Trophoblast cell (in vitro differentiated cells and primary cell): ENCODE measurements at regions not wholly inside any gene's neighbourhood (a gene's known extent, or its start where the extent isn't known, plus 50 kb on each side); places are given as distances from the start of the nearest gene placed in this dataset.

Experiments used
- DNase-seq, 2 donors: peaks; one replicate each; pipeline ENCODE4 v3.0.0-alpha.2; 2016
- H2AFZ ChIP-seq: 2 replicates; pipeline ENCODE4 v1.6.1; 2013; ENCODE audit warnings: low read length, moderate library complexity, mild to moderate bottlenecking; ENCODE audit not compliant: insufficient read depth, poor library complexity
- H2AK5ac ChIP-seq: 2 replicates; pipeline ENCODE4 v1.6.1; 2013; ENCODE audit warnings: mild to moderate bottlenecking, low read length
- H2BK120ac ChIP-seq: 2 replicates; pipeline ENCODE4 v1.6.1; 2013; ENCODE audit warnings: low read length, mild to moderate bottlenecking, moderate library complexity; ENCODE audit not compliant: insufficient read depth, poor library complexity
- H2BK12ac ChIP-seq: 2 replicates; pipeline ENCODE4 v1.6.1; 2013; ENCODE audit warnings: mild to moderate bottlenecking, low read length, moderate library complexity
- H2BK5ac ChIP-seq: 2 replicates; pipeline ENCODE4 v1.6.1; 2013; ENCODE audit warnings: low read length, low read depth, moderate library complexity, mild to moderate bottlenecking; ENCODE audit not compliant: poor library complexity
- H3K14ac ChIP-seq: 2 replicates; pipeline ENCODE4 v1.6.1; 2013; ENCODE audit warnings: mild to moderate bottlenecking, low read length
- H3K18ac ChIP-seq: 2 replicates; pipeline ENCODE4 v1.6.1; 2013; ENCODE audit warnings: mild to moderate bottlenecking, low read length
- H3K23ac ChIP-seq: 2 replicates; pipeline ENCODE4 v1.6.1; 2013; ENCODE audit warnings: low read length
- H3K27ac ChIP-seq: 2 replicates; pipeline ENCODE4 v1.5.1; 2013; ENCODE audit warnings: low read depth, mild to moderate bottlenecking, inconsistent platforms, low read length, moderate library complexity
- H3K27me3 ChIP-seq: 2 replicates; pipeline ENCODE4 v1.6.1; 2013; ENCODE audit warnings: inconsistent platforms, mild to moderate bottlenecking, low read length, moderate library complexity; ENCODE audit not compliant: insufficient read depth
- H3K36me3 ChIP-seq, 2 experiments: 1 replicate in 1 of 2; 2 replicates in 1 of 2; pipeline ENCODE4 v1.6.1; 2013; ENCODE audit warnings: low read length in 2 of 2, mild to moderate bottlenecking in 2 of 2, moderate library complexity in 1 of 2; ENCODE audit not compliant: insufficient read depth in 2 of 2, control insufficient read depth in 1 of 2
- H3K4ac ChIP-seq: 2 replicates; pipeline ENCODE4 v1.6.1; 2013; ENCODE audit warnings: low read depth, mild to moderate bottlenecking, low read length, moderate library complexity
- H3K4me1 ChIP-seq, 2 experiments: 1 replicate in 1 of 2; 2 replicates in 1 of 2; pipeline ENCODE4 v1.6.1; 2013; ENCODE audit warnings: low read length in 2 of 2, mild to moderate bottlenecking in 2 of 2, moderate library complexity in 1 of 2; ENCODE audit not compliant: insufficient read depth in 2 of 2, control insufficient read depth in 1 of 2
- H3K4me2 ChIP-seq: 2 replicates; pipeline ENCODE4 v1.6.1; 2013; ENCODE audit warnings: inconsistent platforms, mild to moderate bottlenecking, low read length, moderate library complexity
- H3K4me3 ChIP-seq: 2 replicates; pipeline ENCODE4 v1.5.1; 2013; ENCODE audit warnings: mild to moderate bottlenecking, low read depth, low read length, inconsistent platforms
- H3K79me1 ChIP-seq: one replicate; pipeline ENCODE4 v1.6.1; 2013; ENCODE audit warnings: low read length
- H3K79me2 ChIP-seq: 2 replicates; pipeline ENCODE4 v1.6.1; 2013; ENCODE audit warnings: low read length, mild to moderate bottlenecking; ENCODE audit not compliant: control insufficient read depth, insufficient read depth, poor library complexity
- H3K9ac ChIP-seq: 2 replicates; pipeline ENCODE4 v1.6.1; 2013; ENCODE audit warnings: mild to moderate bottlenecking, low read length
- H3K9me3 ChIP-seq: 2 replicates; pipeline ENCODE4 v1.6.1; 2013; ENCODE audit warnings: low read depth, mild to moderate bottlenecking, control low read depth, inconsistent platforms, low read length; ENCODE audit not compliant: insufficient read depth
- H4K12ac ChIP-seq: 2 replicates; pipeline ENCODE4 v1.6.1; 2013; ENCODE audit warnings: low read depth, mild to moderate bottlenecking, low read length, moderate library complexity
- H4K8ac ChIP-seq: 2 replicates; pipeline ENCODE4 v1.6.1; 2013; ENCODE audit warnings: low read depth, mild to moderate bottlenecking, low read length, moderate library complexity
- H4K91ac ChIP-seq: one replicate; pipeline ENCODE4 v1.6.1; 2013; ENCODE audit warnings: low read depth, mild to moderate bottlenecking, low read length, moderate library complexity
- WGBS: extraction: QIAGEN DNeasy Blood & Tissue Kit; methylation state at CpG from one replicate; pipeline ENCODE4 v1.1.7; 2013; ENCODE audit warnings: missing lambda C conversion rate; ENCODE audit not compliant: insufficient read length, insufficient coverage; ENCODE audit errors: extremely low coverage; 5-methylcytosine and 5-hydroxymethylcytosine counted together

GRCh38 chr6:93104195-93104817 is 315.1 kb downstream of the EPHA7 start:
- no peak overlapping the region for H3K18ac ChIP-seq
- H2AK5ac ChIP-seq: no peak overlapping the region
- H3K4me1 ChIP-seq: no peaks in the 10 kb centered on the region
- no peaks in the 10 kb centered on the region for H3K79me1 ChIP-seq
- no peak overlapping the region for H2BK12ac ChIP-seq
- H3K4me3 ChIP-seq: no peak overlapping the region
- H4K8ac ChIP-seq: no peak overlapping the region
- H3K9ac ChIP-seq: no peak overlapping the region
- no peak overlapping the region for H3K14ac ChIP-seq
- no peaks in the 10 kb centered on the region for H3K9me3 ChIP-seq
- no peak overlapping the region for H3K4me2 ChIP-seq
- no CpG with 5 or more reads among the region's 1 CpG for WGBS
- no peak overlapping the region for H2AFZ ChIP-seq
- no peak overlapping the region for H3K23ac ChIP-seq
- no peak overlapping the region for H3K27ac ChIP-seq
- no peaks in the 10 kb centered on the region for H3K79me2 ChIP-seq
- no peaks in the 10 kb centered on the region for H3K27me3 ChIP-seq
- no peak overlapping the region for H3K4ac ChIP-seq
- H2BK120ac ChIP-seq: no peak overlapping the region
- H4K12ac ChIP-seq: no peak overlapping the region
- DNase-seq: no peak
- no peak overlapping the region for H4K91ac ChIP-seq
- H2BK5ac ChIP-seq: no peak overlapping the region
- H3K36me3 ChIP-seq: no peaks in the 10 kb centered on the region

DNA sequence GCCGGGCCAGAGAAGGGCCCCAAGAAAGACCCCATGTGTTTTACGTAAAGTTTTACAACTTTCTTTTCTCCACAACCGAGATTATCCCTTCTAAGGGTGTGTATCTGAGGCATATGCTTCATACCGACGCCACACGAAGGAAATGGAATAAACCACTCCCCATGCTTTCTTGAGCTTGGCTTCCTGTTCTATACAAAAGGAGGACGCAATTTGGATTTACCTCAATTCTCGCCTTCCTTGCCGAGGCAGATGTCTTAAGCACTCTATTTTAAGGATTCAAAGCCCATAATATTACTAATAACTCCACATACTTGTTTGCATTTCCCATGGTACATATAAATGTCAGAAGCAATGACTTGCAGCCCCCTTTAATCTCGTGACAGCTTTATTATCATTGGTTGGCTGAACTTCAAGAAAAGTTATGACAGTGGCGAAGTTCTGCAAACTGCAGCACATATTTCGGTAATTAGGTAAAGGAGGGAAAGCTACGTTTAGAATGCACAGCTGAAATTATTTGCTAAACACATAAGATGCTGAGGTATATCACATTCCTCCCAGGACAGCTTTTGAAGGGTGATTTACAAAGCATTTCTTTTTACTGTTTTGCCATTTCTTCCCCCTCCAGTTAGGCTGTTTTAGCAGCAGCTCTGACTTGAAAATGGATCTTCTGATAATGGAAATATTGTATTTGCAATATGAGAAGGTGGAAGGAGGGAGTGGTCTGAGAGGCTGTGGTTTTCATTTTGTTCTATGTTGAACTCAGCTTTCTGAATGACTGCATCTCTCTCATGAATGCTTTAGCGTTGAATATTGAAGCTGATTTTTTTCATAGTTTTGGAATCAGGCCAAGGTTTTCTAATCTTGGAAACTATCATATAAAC is 330.5 kb downstream of the EPHA7 start:
- Histone ChIP-seq H4K12ac (no peak overlapping the region), H3K4ac (no peak overlapping the region), H2BK5ac (no peak overlapping the region), H3K27me3 (no peaks in the 10 kb centered on the region), H2BK12ac (no peak overlapping the region), H3K4me3 (no peak overlapping the region), H2AK5ac (no peak overlapping the region), H3K4me1 (no peaks in the 10 kb centered on the region), H3K18ac (no peak overlapping the region), H2AFZ (no peak overlapping the region), H3K14ac (no peak overlapping the region), H3K36me3 (no peaks in the 10 kb centered on the region), H3K79me1 (no peaks in the 10 kb centered on the region), H3K23ac (no peak overlapping the region), H2BK120ac (no peak overlapping the region), H3K4me2 (no peak overlapping the region), H3K9ac (no peak overlapping the region), H4K8ac (no peak overlapping the region), H4K91ac (no peak overlapping the region), H3K79me2 (no peaks in the 10 kb centered on the region), H3K27ac (no peak overlapping the region), H3K9me3 (no peaks in the 10 kb centered on the region)
- no CpG with 5 or more reads among the region's 14 CpGs for WGBS
- DNase-seq: no peak

- DNase-seq: no peak
- Histone ChIP-seq H4K91ac (no peak overlapping the region), H3K9me3 (no peaks in the 10 kb centered on the region), H3K4me2 (no peak overlapping the region), H3K4ac (no peak overlapping the region), H3K4me3 (no peak overlapping the region), H4K8ac (no peak overlapping the region), H3K36me3 (no peaks in the 10 kb centered on the region), H2BK5ac (no peak overlapping the region), H3K4me1 (no peaks in the 10 kb centered on the region), H2AFZ (no peak overlapping the region), H3K23ac (no peak overlapping the region), H3K79me1 (no peaks in the 10 kb centered on the region), H3K27ac (no peak overlapping the region), H2AK5ac (no peak overlapping the region), H2BK120ac (no peak overlapping the region), H4K12ac (no peak overlapping the region), H3K9ac (no peak overlapping the region), H3K27me3 (no peaks in the 10 kb centered on the region), H2BK12ac (no peak overlapping the region), H3K18ac (no peak overlapping the region), H3K14ac (no peak overlapping the region), H3K79me2 (no peaks in the 10 kb centered on the region)
- WGBS: no CpG with 5 or more reads among the region's 2 CpGs
Measured at GRCh38 chr6:93087606-93088005, 331.8 kb downstream of the EPHA7 start.

GRCh38 chr6:93086351-93086750 is 333.0 kb downstream of the EPHA7 start:
- no peak overlapping the region for H3K9ac ChIP-seq
- no peak overlapping the region for H3K23ac ChIP-seq
- no peak overlapping the region for H4K8ac ChIP-seq
- no peak overlapping the region for H3K18ac ChIP-seq
- no peak overlapping the region for H3K14ac ChIP-seq
- no peak overlapping the region for H2BK120ac ChIP-seq
- no peak overlapping the region for H3K4me3 ChIP-seq
- H2BK5ac ChIP-seq: no peak overlapping the region
- no peak overlapping the region for H2AK5ac ChIP-seq
- no peak overlapping the region for H3K4ac ChIP-seq
- H3K9me3 ChIP-seq: no peaks in the 10 kb centered on the region
- H4K12ac ChIP-seq: no peak overlapping the region
- no peak overlapping the region for H2AFZ ChIP-seq
- H3K36me3 ChIP-seq: no peaks in the 10 kb centered on the region
- no peaks in the 10 kb centered on the region for H3K27me3 ChIP-seq
- H3K79me2 ChIP-seq: no peaks in the 10 kb centered on the region
- H3K4me1 ChIP-seq: no peaks in the 10 kb centered on the region
- H2BK12ac ChIP-seq: no peak overlapping the region
- no peaks in the 10 kb centered on the region for H3K79me1 ChIP-seq
- H3K4me2 ChIP-seq: no peak overlapping the region
- DNase-seq: no peak
- H3K27ac ChIP-seq: no peak overlapping the region
- H4K91ac ChIP-seq: no peak overlapping the region
